K562 (cell line): ENCODE measurements at regions not wholly inside any gene's neighbourhood (a gene's known extent, or its start where the extent isn't known, plus 50 kb on each side); places are given as distances from the start of the nearest gene placed in this dataset.

ENCODE experiments used
- ATAC-seq: fragments of 200-7000 bp; cut with Tn5 transposase; 3 replicates; pipeline ENCODE4 v1.9.1; 2020; ENCODE audit warnings: moderate library complexity
- BruUV-seq: library from RNA; stranded (reverse); fragments of 400-500 nt; replicated peaks from 2 replicates; lab custom pipeline; 2021; lab: Mats Ljungman, UMichigan
- CTCF ChIA-PET: fragments of 300-600 bp; formaldehyde crosslinking; extraction: SDS; loops from one replicate; lab custom pipeline; 2021; ENCODE audit warnings: low intra/inter-chr PET ratio; lab: Yijun Ruan, JAX
- POLR2A ChIA-PET: fragments of 300-600, 350-650 bp; sonication (Branson Sonifier 250); formaldehyde crosslinking; extraction: SDS; loops from one replicate; lab custom pipeline; 2021; ENCODE audit warnings: antibody characterized with exemption, inconsistent platforms; lab: Yijun Ruan, JAX
- DNase-seq, 4 experiments: peaks; one replicate each; pipeline versions ENCODE4 v3.0.0 to v3.0.0-alpha.2; 2011 to 2018; ENCODE audit warnings: low spot score in 3 of 4, mixed read lengths in 3 of 4; ENCODE audit errors: extremely low read depth in 1 of 4
- FAIRE-seq: peaks from 2 replicates; lab custom pipeline; 2011; peaks lifted over from hg19 to GRCh38; lab: Jason Lieb, UNC
- H2AFZ ChIP-seq: 2 replicates; pipeline ENCODE4 v1.6.0; 2011; ENCODE audit warnings: low read depth, low read length, control low read depth, inconsistent platforms
- H3K27ac ChIP-seq: fragments of 200-600 bp; 3 replicates; pipeline ENCODE4 v1.8.0; 2011; ENCODE audit warnings: low read depth, mild to moderate bottlenecking, control low read depth, inconsistent platforms, low read length, moderate library complexity, mixed read lengths; ENCODE audit errors: extremely low read depth
- H3K27me3 ChIP-seq, 2 experiments: fragments of 300-600 bp in 1 of 2; 2 replicates in 1 of 2; 3 replicates in 1 of 2; pipeline versions ENCODE4 v1.6.0 to v1.8.0; 2011; ENCODE audit warnings: inconsistent platforms in 2 of 2, low read length in 2 of 2, mild to moderate bottlenecking in 1 of 2, mixed read lengths in 1 of 2, moderate library complexity in 1 of 2; ENCODE audit not compliant: control insufficient read depth in 2 of 2, insufficient read depth in 2 of 2
- H3K36me3 ChIP-seq: fragments of 300-600 bp; 3 replicates; pipeline ENCODE4 v1.8.0; 2011; ENCODE audit warnings: mild to moderate bottlenecking, low read length, inconsistent platforms; ENCODE audit not compliant: control insufficient read depth, insufficient read depth
- H3K4me1 ChIP-seq, 2 experiments: fragments of 200-600 bp in 1 of 2; replicated peaks in 1 of 2; 2 replicates in 1 of 2; 3 replicates in 1 of 2; pipeline versions ENCODE4 v1.5.1 to v1.8.0; 2011; ENCODE audit warnings: inconsistent platforms in 2 of 2, low read length in 2 of 2, mild to moderate bottlenecking in 1 of 2, mixed read lengths in 1 of 2, moderate library complexity in 1 of 2; ENCODE audit not compliant: control insufficient read depth in 2 of 2, insufficient read depth in 2 of 2
- H3K4me2 ChIP-seq: 2 replicates; pipeline ENCODE4 v1.6.1; 2011; ENCODE audit warnings: low read length, control low read depth, inconsistent platforms, mixed read lengths; ENCODE audit not compliant: insufficient read depth
- H3K4me3 ChIP-seq: fragments of 200-600 bp; sonication (generic), shearing (Covaris generic); 2 replicates; pipeline ENCODE4 v1.5.1; 2016; ENCODE audit warnings: control low read depth, inconsistent platforms
- H3K79me2 ChIP-seq: fragments of 200-600 bp; 3 replicates; pipeline ENCODE4 v1.8.0; 2011; ENCODE audit warnings: low read length, inconsistent platforms; ENCODE audit not compliant: control insufficient read depth, insufficient read depth
- H3K9ac ChIP-seq, 2 experiments: 2 replicates each; pipeline versions ENCODE4 v1.6.0 to v1.6.1; 2011; ENCODE audit warnings: low read depth in 2 of 2, low read length in 2 of 2, control low read depth in 1 of 2, inconsistent platforms in 1 of 2, mild to moderate bottlenecking in 1 of 2, mixed read lengths in 1 of 2; ENCODE audit not compliant: insufficient read depth in 1 of 2
- H3K9me1 ChIP-seq: one replicate; pipeline ENCODE4 v1.6.0; 2011; ENCODE audit warnings: inconsistent platforms, mild to moderate bottlenecking, low read length, moderate library complexity; ENCODE audit not compliant: control insufficient read depth, insufficient read depth
- H3K9me3 ChIP-seq: replicated peaks from 2 replicates; pipeline ENCODE4 v1.5.1; 2011; ENCODE audit warnings: low read depth, low read length, inconsistent platforms; ENCODE audit not compliant: control insufficient read depth, insufficient read depth
- H4K20me1 ChIP-seq: replicated peaks from 2 replicates; pipeline ENCODE4 v1.6.1; 2011; ENCODE audit warnings: low read length, inconsistent platforms, mixed read lengths; ENCODE audit not compliant: control insufficient read depth, insufficient read depth
- NFATC3 ChIP-seq: fragments of 450-650 bp; IDR thresholded peaks from 2 replicates; pipeline ENCODE4 v1.6.1; 2017; ENCODE audit warnings: mild to moderate bottlenecking
- NRF1 ChIP-seq, 2 experiments: fragments of 450-650 bp; IDR thresholded peaks in 1 of 2; conservative IDR thresholded peaks in 1 of 2; 2 replicates each; pipeline ENCODE4 v1.6.1; 2014; ENCODE audit warnings: mild to moderate bottlenecking in 2 of 2
- WGBS: fragments of 100-300 bp; shearing (Covaris generic); methylation state at CpG from one replicate; pipeline ENCODE4 v1.1.6; 2016; ENCODE audit warnings: low coverage, mixed read lengths; ENCODE audit not compliant: insufficient coverage; ENCODE audit errors: missing lambda C conversion rate; 5-methylcytosine and 5-hydroxymethylcytosine counted together
- in situ Hi-C: fragments of 300-500 bp; cut with MboI; formaldehyde crosslinking; loops from 4 replicates; pipeline ENCODE4 v1.15.0; 2018; ENCODE audit warnings: inconsistent platforms, mixed read lengths
- intact Hi-C: fragments of 100-400 bp; cut with micrococcal nuclease; formaldehyde crosslinking; loops from 2 replicates; pipeline ENCODE4 v1.14.2; 2022
- TF ChIP-seq, protein P1 (sequence below): fragments of 250-450 bp; sonication (Bioruptor Pico); IDR thresholded peaks from 2 replicates; pipeline ENCODE4 v1.8.0; 2021; ENCODE audit warnings: moderate library complexity, mild to moderate bottlenecking, inconsistent platforms
- TF ChIP-seq, protein P2 (sequence below): fragments of 450-650 bp; formaldehyde crosslinking; conservative IDR thresholded peaks from 2 replicates; pipeline ENCODE4 v1.4.0; 2022; ENCODE audit warnings: mild to moderate bottlenecking, missing genetic modification characterization
- TF ChIP-seq, protein P3 (sequence below): fragments of 250-450 bp; sonication (Bioruptor Pico); IDR thresholded peaks from 2 replicates; pipeline ENCODE4 v1.5.0; 2022; ENCODE audit warnings: mild to moderate bottlenecking
- TF ChIP-seq, protein P4 (sequence below): fragments of 250-450 bp; sonication (Bioruptor Pico); IDR thresholded peaks from 2 replicates; pipeline ENCODE4 v1.4.0; 2020; ENCODE audit warnings: borderline replicate concordance

DNA sequence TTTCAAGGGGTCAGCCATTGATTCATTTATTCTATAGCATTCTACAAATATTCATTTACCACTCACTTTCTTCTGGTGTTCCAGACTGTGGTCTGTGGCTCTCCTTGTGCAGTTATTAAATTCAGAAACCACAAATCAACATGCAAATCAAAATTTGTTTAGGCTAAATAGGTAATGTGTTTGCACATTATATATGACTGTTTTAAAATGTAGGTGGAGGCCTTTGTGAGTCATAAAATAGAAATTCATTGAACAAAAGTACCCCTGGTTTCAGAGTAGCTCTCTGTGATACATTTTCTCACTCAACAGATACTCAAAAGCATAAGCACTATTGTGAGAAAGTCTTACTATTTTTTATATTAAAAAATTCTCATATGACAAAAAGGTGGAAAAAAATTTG, 385.5 kb upstream of the TSHZ2 start:
- H3K27me3 ChIP-seq: no peaks in the 10 kb centered on the region
- DNase-seq: no peak
- no peak for ATAC-seq
- H3K4me3 ChIP-seq: no peak overlapping the region
- TF ChIP-seq NFATC3 (no peak), NRF1 (conservative IDR thresholded peaks at IDR 0.05 in 1 of 2, IDR thresholded peaks at IDR 0.05 in 1 of 2) (no peak)
- TF ChIP-seq, protein P1, sequence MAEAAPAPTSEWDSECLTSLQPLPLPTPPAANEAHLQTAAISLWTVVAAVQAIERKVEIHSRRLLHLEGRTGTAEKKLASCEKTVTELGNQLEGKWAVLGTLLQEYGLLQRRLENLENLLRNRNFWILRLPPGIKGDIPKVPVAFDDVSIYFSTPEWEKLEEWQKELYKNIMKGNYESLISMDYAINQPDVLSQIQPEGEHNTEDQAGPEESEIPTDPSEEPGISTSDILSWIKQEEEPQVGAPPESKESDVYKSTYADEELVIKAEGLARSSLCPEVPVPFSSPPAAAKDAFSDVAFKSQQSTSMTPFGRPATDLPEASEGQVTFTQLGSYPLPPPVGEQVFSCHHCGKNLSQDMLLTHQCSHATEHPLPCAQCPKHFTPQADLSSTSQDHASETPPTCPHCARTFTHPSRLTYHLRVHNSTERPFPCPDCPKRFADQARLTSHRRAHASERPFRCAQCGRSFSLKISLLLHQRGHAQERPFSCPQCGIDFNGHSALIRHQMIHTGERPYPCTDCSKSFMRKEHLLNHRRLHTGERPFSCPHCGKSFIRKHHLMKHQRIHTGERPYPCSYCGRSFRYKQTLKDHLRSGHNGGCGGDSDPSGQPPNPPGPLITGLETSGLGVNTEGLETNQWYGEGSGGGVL (CRISPR knock-in tag): no peak
- H3K9ac ChIP-seq: no peak overlapping the region
- no peaks in the 10 kb centered on the region for H3K9me3 ChIP-seq
- ChIA-PET POLR2A (no interaction called here), CTCF (no interaction called here)
- no peaks in the 10 kb centered on the region for H3K4me1 ChIP-seq
- H3K36me3 ChIP-seq: no peaks in the 10 kb centered on the region
- in situ Hi-C loops: no loop called here
- no peak for FAIRE-seq
- no peaks in the 10 kb centered on the region for H3K9me1 ChIP-seq
- H4K20me1 ChIP-seq: no peaks in the 10 kb centered on the region
- no peak overlapping the region for H3K4me2 ChIP-seq
- no peak overlapping the region for H2AFZ ChIP-seq
- no peak overlapping the region for H3K27ac ChIP-seq
- no peaks in the 10 kb centered on the region for H3K79me2 ChIP-seq
- no TSS peak for BruUV-seq
- intact Hi-C loops: no loop called here

DNA sequence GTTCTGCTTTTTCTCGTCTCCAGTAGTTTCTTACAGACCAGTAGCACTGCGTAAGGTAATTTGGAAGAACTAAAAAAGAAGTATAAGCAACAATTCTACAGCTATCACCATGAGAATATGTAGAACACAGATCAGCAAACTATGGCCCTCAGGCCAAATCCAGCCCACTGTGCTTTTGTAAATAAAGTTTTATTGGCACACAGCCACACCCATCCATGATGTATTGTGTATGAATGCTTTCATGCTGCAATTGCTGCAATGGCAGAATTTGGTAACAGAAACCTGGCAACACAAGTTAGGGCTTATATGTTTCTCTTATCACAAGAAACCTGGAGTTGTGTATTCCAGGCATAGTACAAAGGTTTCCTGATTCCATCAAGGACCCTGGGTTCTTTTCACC, 386.8 kb upstream of the TSHZ2 start:
- ChIA-PET CTCF (no interaction called here), POLR2A (no interaction called here)
- Histone ChIP-seq H3K36me3 (no peaks in the 10 kb centered on the region), H3K4me2 (no peak overlapping the region), H4K20me1 (no peaks in the 10 kb centered on the region), H3K4me1 (no peaks in the 10 kb centered on the region), H3K4me3 (no peak overlapping the region), H3K27me3 (no peaks in the 10 kb centered on the region), H3K9me3 (no peaks in the 10 kb centered on the region), H2AFZ (no peak overlapping the region), H3K9ac (no peak overlapping the region), H3K9me1 (no peaks in the 10 kb centered on the region), H3K79me2 (no peaks in the 10 kb centered on the region), H3K27ac (no peak overlapping the region)
- DNase-seq (no peak), ATAC-seq (no peak), FAIRE-seq (no peak)
- in situ Hi-C loops: no loop called here
- no TSS peak for BruUV-seq
- intact Hi-C loops: no loop called here
- 22% methylated on average over 2 of the region's 2 CpGs for WGBS
- TF ChIP-seq, protein P2, sequence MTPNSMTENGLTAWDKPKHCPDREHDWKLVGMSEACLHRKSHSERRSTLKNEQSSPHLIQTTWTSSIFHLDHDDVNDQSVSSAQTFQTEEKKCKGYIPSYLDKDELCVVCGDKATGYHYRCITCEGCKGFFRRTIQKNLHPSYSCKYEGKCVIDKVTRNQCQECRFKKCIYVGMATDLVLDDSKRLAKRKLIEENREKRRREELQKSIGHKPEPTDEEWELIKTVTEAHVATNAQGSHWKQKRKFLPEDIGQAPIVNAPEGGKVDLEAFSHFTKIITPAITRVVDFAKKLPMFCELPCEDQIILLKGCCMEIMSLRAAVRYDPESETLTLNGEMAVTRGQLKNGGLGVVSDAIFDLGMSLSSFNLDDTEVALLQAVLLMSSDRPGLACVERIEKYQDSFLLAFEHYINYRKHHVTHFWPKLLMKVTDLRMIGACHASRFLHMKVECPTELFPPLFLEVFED (CRISPR knock-in tag): no peak
- TF ChIP-seq, protein P3, sequence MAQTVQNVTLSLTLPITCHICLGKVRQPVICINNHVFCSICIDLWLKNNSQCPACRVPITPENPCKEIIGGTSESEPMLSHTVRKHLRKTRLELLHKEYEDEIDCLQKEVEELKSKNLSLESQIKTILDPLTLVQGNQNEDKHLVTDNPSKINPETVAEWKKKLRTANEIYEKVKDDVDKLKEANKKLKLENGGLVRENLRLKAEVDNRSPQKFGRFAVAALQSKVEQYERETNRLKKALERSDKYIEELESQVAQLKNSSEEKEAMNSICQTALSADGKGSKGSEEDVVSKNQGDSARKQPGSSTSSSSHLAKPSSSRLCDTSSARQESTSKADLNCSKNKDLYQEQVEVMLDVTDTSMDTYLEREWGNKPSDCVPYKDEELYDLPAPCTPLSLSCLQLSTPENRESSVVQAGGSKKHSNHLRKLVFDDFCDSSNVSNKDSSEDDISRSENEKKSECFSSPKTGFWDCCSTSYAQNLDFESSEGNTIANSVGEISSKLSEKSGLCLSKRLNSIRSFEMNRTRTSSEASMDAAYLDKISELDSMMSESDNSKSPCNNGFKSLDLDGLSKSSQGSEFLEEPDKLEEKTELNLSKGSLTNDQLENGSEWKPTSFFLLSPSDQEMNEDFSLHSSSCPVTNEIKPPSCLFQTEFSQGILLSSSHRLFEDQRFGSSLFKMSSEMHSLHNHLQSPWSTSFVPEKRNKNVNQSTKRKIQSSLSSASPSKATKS (CRISPR knock-in tag): no peak
- TF ChIP-seq, protein P4, sequence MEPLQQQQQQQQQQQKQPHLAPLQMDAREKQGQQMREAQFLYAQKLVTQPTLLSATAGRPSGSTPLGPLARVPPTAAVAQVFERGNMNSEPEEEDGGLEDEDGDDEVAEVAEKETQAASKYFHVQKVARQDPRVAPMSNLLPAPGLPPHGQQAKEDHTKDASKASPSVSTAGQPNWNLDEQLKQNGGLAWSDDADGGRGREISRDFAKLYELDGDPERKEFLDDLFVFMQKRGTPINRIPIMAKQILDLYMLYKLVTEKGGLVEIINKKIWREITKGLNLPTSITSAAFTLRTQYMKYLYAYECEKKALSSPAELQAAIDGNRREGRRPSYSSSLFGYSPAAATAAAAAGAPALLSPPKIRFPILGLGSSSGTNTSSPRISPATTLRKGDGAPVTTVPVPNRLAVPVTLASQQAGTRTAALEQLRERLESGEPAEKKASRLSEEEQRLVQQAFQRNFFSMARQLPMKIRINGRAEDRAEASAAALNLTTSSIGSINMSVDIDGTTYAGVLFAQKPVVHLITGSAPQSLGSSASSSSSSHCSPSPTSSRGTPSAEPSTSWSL: no peak
